ENCODE measurements at regions not wholly inside any gene's neighbourhood (a gene's known extent, or its start where the extent isn't known, plus 50 kb on each side); places are given as distances from the start of the nearest gene placed in this dataset.

GRCh38 chr19:28142258-28142657, 1070.7 kb downstream of the UQCRFS1 start:
- Mint-ChIP-seq H3K27me3 (no peaks in the 10 kb centered on the region), H3K27ac (no peak overlapping the region), H3K4me3 (no peak overlapping the region), H3K36me3 (ENCODE audit: low read depth) (no peaks in the 10 kb centered on the region), H3K9me3 (peaks cover 16% of the 10 kb centered on the region), H3K4me1 (no peaks in the 10 kb centered on the region)
- no peak for ATAC-seq (ENCODE audit: low read depth)
- no peak for DNase-seq
- no peak for TF ChIP-seq CTCF (IDR thresholded peaks at IDR 0.05)
- ChIA-PET CTCF (no interaction called here), POLR2A (no interaction called here)
- intact Hi-C loops (cut with micrococcal nuclease), result no loop called here

- ChIA-PET POLR2A (no interaction called here), CTCF (no interaction called here)
- no peak overlapping the region for H3K4me3 Mint-ChIP-seq
- ATAC-seq (ENCODE audit: low read depth) (no peak), DNase-seq (no peak)
- no peak for TF ChIP-seq CTCF (IDR thresholded peaks at IDR 0.05)
- H3K27me3 Mint-ChIP-seq, result no peaks in the 10 kb centered on the region
- H3K27ac Mint-ChIP-seq, result no peak overlapping the region
- no peaks in the 10 kb centered on the region for H3K4me1 Mint-ChIP-seq
- intact Hi-C loops (cut with micrococcal nuclease), result no loop called here
- H3K9me3 Mint-ChIP-seq, result peaks cover 9% of the 10 kb centered on the region
- H3K36me3 Mint-ChIP-seq (ENCODE audit: low read depth), result no peaks in the 10 kb centered on the region
These were observed 1072.8 kb downstream of the UQCRFS1 start for GRCh38 chr19:28140201-28140600.

- intact Hi-C loops (cut with micrococcal nuclease), result no loop called here
- ChIA-PET CTCF (no interaction called here), POLR2A (no interaction called here)
- Mint-ChIP-seq H3K4me1 (no peaks in the 10 kb centered on the region), H3K9me3 (peaks cover 9% of the 10 kb centered on the region), H3K4me3 (no peak overlapping the region), H3K36me3 (ENCODE audit: low read depth) (no peaks in the 10 kb centered on the region), H3K27me3 (no peaks in the 10 kb centered on the region), H3K27ac (no peak overlapping the region)
- DNase-seq (no peak), ATAC-seq (ENCODE audit: low read depth) (no peak)
- no peak for TF ChIP-seq CTCF (IDR thresholded peaks at IDR 0.05)
These were observed 1075.2 kb downstream of the UQCRFS1 start for GRCh38 chr19:28137772-28138171.

- peaks cover 9% of the 10 kb centered on the region for H3K9me3 Mint-ChIP-seq
- ATAC-seq (ENCODE audit: low read depth) (no peak), DNase-seq (no peak)
- ChIA-PET POLR2A (no interaction called here), CTCF (no interaction called here)
- TF ChIP-seq CTCF (IDR thresholded peaks at IDR 0.05), result no peak
- no peak overlapping the region for H3K4me3 Mint-ChIP-seq
- no peak overlapping the region for H3K27ac Mint-ChIP-seq
- no peaks in the 10 kb centered on the region for H3K36me3 Mint-ChIP-seq (ENCODE audit: low read depth)
- intact Hi-C loops (cut with micrococcal nuclease), result no loop called here
- H3K27me3 Mint-ChIP-seq, result no peaks in the 10 kb centered on the region
- H3K4me1 Mint-ChIP-seq, result no peaks in the 10 kb centered on the region
These were observed 1076.2 kb downstream of the UQCRFS1 start for GRCh38 chr19:28136796-28137195.

GRCh38 chr19:28135825-28136224, 1077.1 kb downstream of the UQCRFS1 start:
- CTCF ChIA-PET, result no interaction called here
- no peaks in the 10 kb centered on the region for H3K27me3 Mint-ChIP-seq
- POLR2A ChIA-PET, result no interaction called here
- H3K4me1 Mint-ChIP-seq, result no peaks in the 10 kb centered on the region
- H3K36me3 Mint-ChIP-seq (ENCODE audit: low read depth), result no peaks in the 10 kb centered on the region
- no peak overlapping the region for H3K27ac Mint-ChIP-seq
- intact Hi-C loops (cut with micrococcal nuclease), result no loop called here
- ATAC-seq (ENCODE audit: low read depth), result no peak
- no peak for TF ChIP-seq CTCF (IDR thresholded peaks at IDR 0.05)
- no peak overlapping the region for H3K4me3 Mint-ChIP-seq
- peaks cover 7% of the 10 kb centered on the region for H3K9me3 Mint-ChIP-seq
- no peak for DNase-seq
